ENCODE measurements at regions not wholly inside any gene's neighbourhood (a gene's known extent, or its start where the extent isn't known, plus 50 kb on each side); places are given as distances from the start of the nearest gene placed in this dataset.

GRCh38 chr18:77472509-77472908, 222.9 kb downstream of the GALR1 start:
- TF ChIP-seq, protein P1, sequence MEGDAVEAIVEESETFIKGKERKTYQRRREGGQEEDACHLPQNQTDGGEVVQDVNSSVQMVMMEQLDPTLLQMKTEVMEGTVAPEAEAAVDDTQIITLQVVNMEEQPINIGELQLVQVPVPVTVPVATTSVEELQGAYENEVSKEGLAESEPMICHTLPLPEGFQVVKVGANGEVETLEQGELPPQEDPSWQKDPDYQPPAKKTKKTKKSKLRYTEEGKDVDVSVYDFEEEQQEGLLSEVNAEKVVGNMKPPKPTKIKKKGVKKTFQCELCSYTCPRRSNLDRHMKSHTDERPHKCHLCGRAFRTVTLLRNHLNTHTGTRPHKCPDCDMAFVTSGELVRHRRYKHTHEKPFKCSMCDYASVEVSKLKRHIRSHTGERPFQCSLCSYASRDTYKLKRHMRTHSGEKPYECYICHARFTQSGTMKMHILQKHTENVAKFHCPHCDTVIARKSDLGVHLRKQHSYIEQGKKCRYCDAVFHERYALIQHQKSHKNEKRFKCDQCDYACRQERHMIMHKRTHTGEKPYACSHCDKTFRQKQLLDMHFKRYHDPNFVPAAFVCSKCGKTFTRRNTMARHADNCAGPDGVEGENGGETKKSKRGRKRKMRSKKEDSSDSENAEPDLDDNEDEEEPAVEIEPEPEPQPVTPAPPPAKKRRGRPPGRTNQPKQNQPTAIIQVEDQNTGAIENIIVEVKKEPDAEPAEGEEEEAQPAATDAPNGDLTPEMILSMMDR (IDR thresholded peaks at IDR 0.05; ENCODE audit: low read depth, low read length), result no peak
- DNase-seq (ENCODE audit: extremely low read depth, low read depth), result no peak

DNA sequence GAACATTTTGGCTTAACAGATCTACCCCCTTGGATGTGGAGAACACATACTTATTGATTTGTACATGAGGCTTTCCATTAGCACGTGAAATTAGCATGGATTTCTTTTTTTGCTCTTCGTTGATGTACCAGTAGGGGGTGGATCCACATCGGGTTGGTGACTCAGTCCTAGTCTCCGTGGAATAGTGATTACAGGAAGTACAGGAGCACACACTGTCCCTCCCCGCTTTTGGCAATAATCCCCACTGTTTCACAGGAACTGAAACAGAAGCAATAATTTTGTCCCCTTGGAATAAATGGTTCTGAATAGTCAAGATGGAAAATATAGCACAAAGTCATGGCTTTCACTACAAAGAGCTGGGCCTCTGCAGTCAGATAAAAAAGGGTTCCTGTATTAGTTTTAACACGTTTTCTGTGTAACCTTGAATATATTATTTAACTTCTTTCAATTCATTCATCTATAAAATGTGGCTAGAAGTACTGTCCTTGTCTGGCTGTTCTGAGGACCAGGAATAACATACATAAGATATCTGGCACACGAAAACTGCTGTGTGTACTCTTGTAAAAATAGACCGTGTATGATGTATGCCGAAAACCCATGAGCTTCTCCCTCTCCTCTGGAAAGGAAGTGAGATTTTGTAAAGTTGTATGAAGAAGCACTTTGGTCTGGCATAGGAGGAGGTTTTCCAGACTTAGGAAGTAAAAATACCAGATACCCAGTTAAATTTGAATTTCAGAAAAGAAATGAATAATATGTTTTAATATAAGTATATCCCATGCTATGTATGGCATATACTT, 229.2 kb downstream of the GALR1 start:
- no peak for DNase-seq (ENCODE audit: extremely low read depth, low read depth)
- TF ChIP-seq, protein P1 (IDR thresholded peaks at IDR 0.05; ENCODE audit: low read depth, low read length), result no peak

GRCh38 chr18:77481541-77481940, 231.9 kb downstream of the GALR1 start:
- no peak for DNase-seq (ENCODE audit: extremely low read depth, low read depth)

GRCh38 chr18:77482190-77483085, 232.8 kb downstream of the GALR1 start:
- no peak for DNase-seq (ENCODE audit: extremely low read depth, low read depth)
- TF ChIP-seq, protein P1 (IDR thresholded peaks at IDR 0.05; ENCODE audit: low read depth, low read length), result no peak

More at GRCh38 chr18:77481541-77481940, 231.9 kb downstream of the GALR1 start:
- TF ChIP-seq, protein P1 (IDR thresholded peaks at IDR 0.05; ENCODE audit: low read depth, low read length), result no peak

DNA sequence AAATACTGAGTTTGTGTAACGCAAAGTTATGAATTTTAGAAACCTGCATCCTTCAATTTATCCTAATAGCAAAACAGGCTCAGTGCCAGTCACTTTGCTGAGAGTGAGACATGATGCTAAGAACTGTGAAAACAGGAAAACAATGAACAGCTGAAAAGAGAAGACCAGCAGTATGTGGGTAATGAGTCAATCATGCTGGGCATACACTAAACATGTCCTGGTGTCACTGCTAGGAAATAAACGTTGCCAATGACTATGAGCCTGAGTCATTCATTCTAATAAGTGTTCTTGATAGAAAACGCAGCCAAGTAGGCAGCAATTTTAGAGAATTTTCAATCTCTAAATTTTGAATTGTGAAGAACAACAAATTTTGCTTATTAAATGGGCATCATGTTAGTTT, 237.3 kb downstream of the GALR1 start:
- no peak for DNase-seq (ENCODE audit: extremely low read depth, low read depth)

GRCh38 chr18:77487951-77488740, 238.5 kb downstream of the GALR1 start:
- TF ChIP-seq, protein P1 (IDR thresholded peaks at IDR 0.05; ENCODE audit: low read depth, low read length), result no peak
- DNase-seq (ENCODE audit: extremely low read depth, low read depth), result no peak

More for the DNA sequence above, 237.3 kb downstream of the GALR1 start:
- TF ChIP-seq, protein P1 (IDR thresholded peaks at IDR 0.05; ENCODE audit: low read depth, low read length), result no peak

All from AG09319 (cell line).